ENCODE measurements at regions not wholly inside any gene's neighbourhood (a gene's known extent, or its start where the extent isn't known, plus 50 kb on each side); places are given as distances from the start of the nearest gene placed in this dataset.

DNA sequence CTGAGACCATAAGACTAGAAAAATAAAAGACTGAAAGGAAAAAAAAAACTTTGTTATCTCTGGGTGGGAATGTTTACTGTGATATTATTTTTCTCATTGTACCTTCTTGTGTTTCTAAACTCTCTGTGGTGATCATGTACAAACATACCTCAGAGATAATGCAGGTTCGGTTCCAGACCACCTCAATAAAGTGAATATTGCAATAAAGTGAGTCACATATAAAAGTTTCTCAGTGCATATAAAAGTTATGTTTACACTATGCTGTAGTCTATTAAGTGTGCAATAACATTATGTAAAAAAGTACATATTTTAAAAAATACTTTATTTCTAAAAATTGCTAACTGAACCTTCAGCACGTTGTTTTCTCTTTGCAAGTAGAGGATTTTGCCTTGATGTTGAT lies 137.5 kb downstream of the CENPF start:
- no peaks in the 10 kb centered on the region for H3K36me3 ChIP-seq (ENCODE audit: control insufficient read depth in 4 of 4, insufficient read depth in 3 of 4, low read depth in 1 of 4, low read length in 3 of 4)
- no peaks in the 10 kb centered on the region for H3K4me1 ChIP-seq (ENCODE audit: control insufficient read depth in 4 of 4, insufficient read depth in 4 of 4, low read length in 3 of 4)
- H3K4me3 ChIP-seq (ENCODE audit: low read depth in 1 of 3, low read length in 3 of 3) = no peak overlapping the region
- TF ChIP-seq EGR1 (IDR thresholded peaks at IDR 0.05; ENCODE audit: low read depth in 2 of 2) (no peak), GABPA (IDR thresholded peaks at IDR 0.05 in 1 of 2, conservative IDR thresholded peaks at IDR 0.05 in 1 of 2) (no peak)
- TF ChIP-seq, protein P1, sequence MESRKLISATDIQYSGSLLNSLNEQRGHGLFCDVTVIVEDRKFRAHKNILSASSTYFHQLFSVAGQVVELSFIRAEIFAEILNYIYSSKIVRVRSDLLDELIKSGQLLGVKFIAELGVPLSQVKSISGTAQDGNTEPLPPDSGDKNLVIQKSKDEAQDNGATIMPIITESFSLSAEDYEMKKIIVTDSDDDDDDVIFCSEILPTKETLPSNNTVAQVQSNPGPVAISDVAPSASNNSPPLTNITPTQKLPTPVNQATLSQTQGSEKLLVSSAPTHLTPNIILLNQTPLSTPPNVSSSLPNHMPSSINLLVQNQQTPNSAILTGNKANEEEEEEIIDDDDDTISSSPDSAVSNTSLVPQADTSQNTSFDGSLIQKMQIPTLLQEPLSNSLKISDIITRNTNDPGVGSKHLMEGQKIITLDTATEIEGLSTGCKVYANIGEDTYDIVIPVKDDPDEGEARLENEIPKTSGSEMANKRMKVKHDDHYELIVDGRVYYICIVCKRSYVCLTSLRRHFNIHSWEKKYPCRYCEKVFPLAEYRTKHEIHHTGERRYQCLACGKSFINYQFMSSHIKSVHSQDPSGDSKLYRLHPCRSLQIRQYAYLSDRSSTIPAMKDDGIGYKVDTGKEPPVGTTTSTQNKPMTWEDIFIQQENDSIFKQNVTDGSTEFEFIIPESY (IDR thresholded peaks at IDR 0.05) = no peak
- TF ChIP-seq, protein P2, sequence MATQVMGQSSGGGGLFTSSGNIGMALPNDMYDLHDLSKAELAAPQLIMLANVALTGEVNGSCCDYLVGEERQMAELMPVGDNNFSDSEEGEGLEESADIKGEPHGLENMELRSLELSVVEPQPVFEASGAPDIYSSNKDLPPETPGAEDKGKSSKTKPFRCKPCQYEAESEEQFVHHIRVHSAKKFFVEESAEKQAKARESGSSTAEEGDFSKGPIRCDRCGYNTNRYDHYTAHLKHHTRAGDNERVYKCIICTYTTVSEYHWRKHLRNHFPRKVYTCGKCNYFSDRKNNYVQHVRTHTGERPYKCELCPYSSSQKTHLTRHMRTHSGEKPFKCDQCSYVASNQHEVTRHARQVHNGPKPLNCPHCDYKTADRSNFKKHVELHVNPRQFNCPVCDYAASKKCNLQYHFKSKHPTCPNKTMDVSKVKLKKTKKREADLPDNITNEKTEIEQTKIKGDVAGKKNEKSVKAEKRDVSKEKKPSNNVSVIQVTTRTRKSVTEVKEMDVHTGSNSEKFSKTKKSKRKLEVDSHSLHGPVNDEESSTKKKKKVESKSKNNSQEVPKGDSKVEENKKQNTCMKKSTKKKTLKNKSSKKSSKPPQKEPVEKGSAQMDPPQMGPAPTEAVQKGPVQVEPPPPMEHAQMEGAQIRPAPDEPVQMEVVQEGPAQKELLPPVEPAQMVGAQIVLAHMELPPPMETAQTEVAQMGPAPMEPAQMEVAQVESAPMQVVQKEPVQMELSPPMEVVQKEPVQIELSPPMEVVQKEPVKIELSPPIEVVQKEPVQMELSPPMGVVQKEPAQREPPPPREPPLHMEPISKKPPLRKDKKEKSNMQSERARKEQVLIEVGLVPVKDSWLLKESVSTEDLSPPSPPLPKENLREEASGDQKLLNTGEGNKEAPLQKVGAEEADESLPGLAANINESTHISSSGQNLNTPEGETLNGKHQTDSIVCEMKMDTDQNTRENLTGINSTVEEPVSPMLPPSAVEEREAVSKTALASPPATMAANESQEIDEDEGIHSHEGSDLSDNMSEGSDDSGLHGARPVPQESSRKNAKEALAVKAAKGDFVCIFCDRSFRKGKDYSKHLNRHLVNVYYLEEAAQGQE (IDR thresholded peaks at IDR 0.05) = no peak
- 55% methylated on average over 2 of the region's 2 CpGs for WGBS
- no peaks in the 10 kb centered on the region for H3K27me3 ChIP-seq (ENCODE audit: control insufficient read depth in 4 of 4, insufficient read depth in 4 of 4, low read length in 3 of 4)
- DNase-seq (ENCODE audit: low spot score) = no peak
- H3K9ac ChIP-seq (ENCODE audit: low read depth in 1 of 2, low read length in 2 of 2) = no peak overlapping the region
- H3K9me3 ChIP-seq (ENCODE audit: control insufficient read depth in 4 of 4, low read length in 3 of 4) = no peaks in the 10 kb centered on the region
- H3K27ac ChIP-seq (ENCODE audit: low read depth in 1 of 2, low read length in 2 of 2) = no peak overlapping the region

DNA sequence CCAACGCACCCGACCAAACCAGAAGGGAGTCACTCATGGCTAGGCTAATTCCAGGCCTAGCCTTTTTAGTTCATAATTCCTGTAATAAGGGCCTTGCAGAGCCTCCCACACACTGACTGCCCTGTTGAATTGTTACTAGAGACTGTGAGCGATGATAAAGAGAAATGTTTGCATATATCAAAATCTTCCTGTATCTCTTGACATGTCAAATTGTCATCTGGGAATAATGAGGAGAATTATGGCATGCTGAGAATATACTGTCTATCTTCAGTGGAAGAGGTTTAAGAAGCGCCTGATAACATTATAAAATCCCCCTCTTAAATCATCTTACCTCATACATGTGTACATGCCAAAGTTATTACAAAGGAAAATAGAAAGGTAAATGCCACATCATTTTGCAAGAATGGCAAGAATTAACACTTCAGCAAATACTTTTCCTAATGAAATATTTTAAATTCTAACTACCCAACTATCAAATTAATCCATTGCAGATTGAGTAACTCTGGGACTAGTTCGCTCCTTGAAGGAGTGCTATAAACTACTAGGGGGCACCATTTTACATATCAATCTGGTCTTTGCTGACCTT lies 144.1 kb downstream of the CENPF start:
- H3K9ac ChIP-seq (ENCODE audit: low read depth in 1 of 2, low read length in 2 of 2) = no peak overlapping the region
- no peak for TF ChIP-seq EGR1 (IDR thresholded peaks at IDR 0.05; ENCODE audit: low read depth in 2 of 2)
- TF ChIP-seq NR2F2 (IDR thresholded peaks at IDR 0.05) = no peak
- no peak for TF ChIP-seq RXRA (IDR thresholded peaks at IDR 0.05)
- TF ChIP-seq, protein P1 (IDR thresholded peaks at IDR 0.05) = no peak
- TF ChIP-seq, protein P3, sequence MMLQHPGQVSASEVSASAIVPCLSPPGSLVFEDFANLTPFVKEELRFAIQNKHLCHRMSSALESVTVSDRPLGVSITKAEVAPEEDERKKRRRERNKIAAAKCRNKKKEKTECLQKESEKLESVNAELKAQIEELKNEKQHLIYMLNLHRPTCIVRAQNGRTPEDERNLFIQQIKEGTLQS (IDR thresholded peaks at IDR 0.05) = no peak
- TF ChIP-seq SP1 (IDR thresholded peaks at IDR 0.05) = no peak
- no peak for TF ChIP-seq TAF1 (conservative IDR thresholded peaks at IDR 0.05)
- TF ChIP-seq RAD21 (IDR thresholded peaks at IDR 0.05) = no peak
- no peak for TF ChIP-seq GABPA (IDR thresholded peaks at IDR 0.05 in 1 of 2, conservative IDR thresholded peaks at IDR 0.05 in 1 of 2)
- TF ChIP-seq FOXA1 (IDR thresholded peaks at IDR 0.05) = no peak
- TF ChIP-seq, protein P4, sequence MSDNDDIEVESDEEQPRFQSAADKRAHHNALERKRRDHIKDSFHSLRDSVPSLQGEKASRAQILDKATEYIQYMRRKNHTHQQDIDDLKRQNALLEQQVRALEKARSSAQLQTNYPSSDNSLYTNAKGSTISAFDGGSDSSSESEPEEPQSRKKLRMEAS (IDR thresholded peaks at IDR 0.05) = no peak
- no peak for TF ChIP-seq YY1 (IDR thresholded peaks at IDR 0.05)
- no peak for TF ChIP-seq FOXA2 (IDR thresholded peaks at IDR 0.05)
- TF ChIP-seq, protein P2 (IDR thresholded peaks at IDR 0.05) = no peak
- no peak for TF ChIP-seq JUND (IDR thresholded peaks at IDR 0.05)
- TF ChIP-seq, protein P5, sequence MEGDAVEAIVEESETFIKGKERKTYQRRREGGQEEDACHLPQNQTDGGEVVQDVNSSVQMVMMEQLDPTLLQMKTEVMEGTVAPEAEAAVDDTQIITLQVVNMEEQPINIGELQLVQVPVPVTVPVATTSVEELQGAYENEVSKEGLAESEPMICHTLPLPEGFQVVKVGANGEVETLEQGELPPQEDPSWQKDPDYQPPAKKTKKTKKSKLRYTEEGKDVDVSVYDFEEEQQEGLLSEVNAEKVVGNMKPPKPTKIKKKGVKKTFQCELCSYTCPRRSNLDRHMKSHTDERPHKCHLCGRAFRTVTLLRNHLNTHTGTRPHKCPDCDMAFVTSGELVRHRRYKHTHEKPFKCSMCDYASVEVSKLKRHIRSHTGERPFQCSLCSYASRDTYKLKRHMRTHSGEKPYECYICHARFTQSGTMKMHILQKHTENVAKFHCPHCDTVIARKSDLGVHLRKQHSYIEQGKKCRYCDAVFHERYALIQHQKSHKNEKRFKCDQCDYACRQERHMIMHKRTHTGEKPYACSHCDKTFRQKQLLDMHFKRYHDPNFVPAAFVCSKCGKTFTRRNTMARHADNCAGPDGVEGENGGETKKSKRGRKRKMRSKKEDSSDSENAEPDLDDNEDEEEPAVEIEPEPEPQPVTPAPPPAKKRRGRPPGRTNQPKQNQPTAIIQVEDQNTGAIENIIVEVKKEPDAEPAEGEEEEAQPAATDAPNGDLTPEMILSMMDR (IDR thresholded peaks at IDR 0.05; ENCODE audit: low read depth, low read length, missing input control) = no peak
- TF ChIP-seq HNF4A (conservative IDR thresholded peaks at IDR 0.05) = no peak
- H3K27ac ChIP-seq (ENCODE audit: low read depth in 1 of 2, low read length in 2 of 2) = no peak overlapping the region
- no peak overlapping the region for H3K4me3 ChIP-seq (ENCODE audit: low read depth in 1 of 3, low read length in 3 of 3)
- H3K9me3 ChIP-seq (ENCODE audit: control insufficient read depth in 4 of 4, low read length in 3 of 4) = no peaks in the 10 kb centered on the region
- no peaks in the 10 kb centered on the region for H3K36me3 ChIP-seq (ENCODE audit: control insufficient read depth in 4 of 4, insufficient read depth in 3 of 4, low read depth in 1 of 4, low read length in 3 of 4)
- no peaks in the 10 kb centered on the region for H3K4me1 ChIP-seq (ENCODE audit: control insufficient read depth in 4 of 4, insufficient read depth in 4 of 4, low read length in 3 of 4)
- H3K27me3 ChIP-seq (ENCODE audit: control insufficient read depth in 4 of 4, insufficient read depth in 4 of 4, low read length in 3 of 4) = no peaks in the 10 kb centered on the region
- 88% methylated on average over 5 of the region's 5 CpGs for WGBS
- DNase-seq (ENCODE audit: low spot score) = no peak

Measured in liver (tissue), 8 donors.